ENCODE measurements at regions not wholly inside any gene's neighbourhood (a gene's known extent, or its start where the extent isn't known, plus 50 kb on each side); places are given as distances from the start of the nearest gene placed in this dataset.

- no peak overlapping the region for H3K27ac ChIP-seq (ENCODE audit: insufficient read depth, low read length, poor library complexity, severe bottlenecking)
- Mint-ChIP-seq H3K27me3 (no peaks in the 10 kb centered on the region), H3K36me3 (no peaks in the 10 kb centered on the region), H3K27ac (peak overlapping the region in 1 of 3 donors; percentile 43), H3K4me3 (no peak overlapping the region), H3K4me1 (peaks cover 9 to 22% (median 17%) of the 10 kb centered on the region in 4 donors), H3K9me3 (no peaks in the 10 kb centered on the region)
- H3K36me3 ChIP-seq (ENCODE audit: control insufficient read depth, insufficient read depth, low read length), result no peaks in the 10 kb centered on the region
- no peaks in the 10 kb centered on the region for H3K27me3 ChIP-seq (ENCODE audit: control insufficient read depth, insufficient read depth, low read length)
- no peaks in the 10 kb centered on the region for H3K9me3 ChIP-seq (ENCODE audit: control insufficient read depth in 2 of 2, low read length in 2 of 2)
- ATAC-seq (ENCODE audit: low read depth in 2 of 2) (no peak), DNase-seq (no peak)
- peaks cover 15% of the 10 kb centered on the region for H3K4me1 ChIP-seq (ENCODE audit: control insufficient read depth, insufficient read depth, low read length, poor library complexity, severe bottlenecking)
- no peak overlapping the region for H3K4me3 ChIP-seq (ENCODE audit: low read depth, low read length)
Observed at GRCh38 chr6:11431455-11431937, 106.1 kb upstream of the TMEM170B start.

- no peak overlapping the region for H3K27ac ChIP-seq (ENCODE audit: insufficient read depth, low read length, poor library complexity, severe bottlenecking)
- ATAC-seq (ENCODE audit: low read depth in 2 of 2) (no peak), DNase-seq (no peak)
- Mint-ChIP-seq H3K4me3 (no peak overlapping the region), H3K27ac (peak overlapping the region in 1 of 3 donors; percentile 67), H3K4me1 (peaks cover 9 to 22% (median 17%) of the 10 kb centered on the region in 4 donors), H3K9me3 (no peaks in the 10 kb centered on the region), H3K27me3 (no peaks in the 10 kb centered on the region), H3K36me3 (no peaks in the 10 kb centered on the region)
- H3K27me3 ChIP-seq (ENCODE audit: control insufficient read depth, insufficient read depth, low read length), result no peaks in the 10 kb centered on the region
- H3K36me3 ChIP-seq (ENCODE audit: control insufficient read depth, insufficient read depth, low read length), result no peaks in the 10 kb centered on the region
- H3K4me3 ChIP-seq (ENCODE audit: low read depth, low read length), result no peak overlapping the region
- peaks cover 15% of the 10 kb centered on the region for H3K4me1 ChIP-seq (ENCODE audit: control insufficient read depth, insufficient read depth, low read length, poor library complexity, severe bottlenecking)
- no peaks in the 10 kb centered on the region for H3K9me3 ChIP-seq (ENCODE audit: control insufficient read depth in 2 of 2, low read length in 2 of 2)
Observed at GRCh38 chr6:11430036-11430435, 107.5 kb upstream of the TMEM170B start.

GRCh38 chr6:11429577-11429976 is 108.0 kb upstream of the TMEM170B start:
- Mint-ChIP-seq H3K4me1 (peaks cover 9 to 22% (median 17%) of the 10 kb centered on the region in 4 donors), H3K27ac (peak overlapping the region; percentile 62 to 77 (median 67)), H3K4me3 (no peak overlapping the region), H3K9me3 (no peaks in the 10 kb centered on the region), H3K36me3 (no peaks in the 10 kb centered on the region), H3K27me3 (no peaks in the 10 kb centered on the region)
- no peaks in the 10 kb centered on the region for H3K27me3 ChIP-seq (ENCODE audit: control insufficient read depth, insufficient read depth, low read length)
- no peak overlapping the region for H3K4me3 ChIP-seq (ENCODE audit: low read depth, low read length)
- ATAC-seq (ENCODE audit: low read depth in 2 of 2) (no peak), DNase-seq (peak in 1 of 3 donors; percentile 17)
- no peaks in the 10 kb centered on the region for H3K36me3 ChIP-seq (ENCODE audit: control insufficient read depth, insufficient read depth, low read length)
- peaks cover 15% of the 10 kb centered on the region for H3K4me1 ChIP-seq (ENCODE audit: control insufficient read depth, insufficient read depth, low read length, poor library complexity, severe bottlenecking)
- H3K9me3 ChIP-seq (ENCODE audit: control insufficient read depth in 2 of 2, low read length in 2 of 2), result no peaks in the 10 kb centered on the region
- H3K27ac ChIP-seq (ENCODE audit: insufficient read depth, low read length, poor library complexity, severe bottlenecking), result no peak overlapping the region

- Histone ChIP-seq H3K4me1 (ENCODE audit: control insufficient read depth, insufficient read depth, low read length, poor library complexity, severe bottlenecking) (peaks cover 15% of the 10 kb centered on the region), H3K4me3 (ENCODE audit: low read depth, low read length) (peak overlapping the region; percentile 7), H3K27me3 (ENCODE audit: control insufficient read depth, insufficient read depth, low read length) (no peaks in the 10 kb centered on the region), H3K36me3 (ENCODE audit: control insufficient read depth, insufficient read depth, low read length) (no peaks in the 10 kb centered on the region), H3K27ac (ENCODE audit: insufficient read depth, low read length, poor library complexity, severe bottlenecking) (no peak overlapping the region), H3K9me3 (ENCODE audit: control insufficient read depth in 2 of 2, low read length in 2 of 2) (no peaks in the 10 kb centered on the region)
- Mint-ChIP-seq H3K4me3 (no peak overlapping the region), H3K27ac (peak overlapping the region in 2 of 3 donors; percentile 67 to 77), H3K9me3 (no peaks in the 10 kb centered on the region), H3K36me3 (no peaks in the 10 kb centered on the region), H3K4me1 (peaks cover 9 to 22% (median 17%) of the 10 kb centered on the region in 4 donors), H3K27me3 (no peaks in the 10 kb centered on the region)
- no peak for ATAC-seq (ENCODE audit: low read depth in 2 of 2)
- no peak for DNase-seq
Observed at GRCh38 chr6:11428895-11429294, 108.7 kb upstream of the TMEM170B start.

GRCh38 chr6:11428371-11428770 is 109.2 kb upstream of the TMEM170B start:
- Mint-ChIP-seq H3K4me3 (no peak overlapping the region), H3K4me1 (peaks cover 9 to 22% (median 17%) of the 10 kb centered on the region in 4 donors), H3K36me3 (no peaks in the 10 kb centered on the region), H3K27ac (peak overlapping the region in 2 of 3 donors; percentile 6 to 67), H3K9me3 (no peaks in the 10 kb centered on the region), H3K27me3 (no peaks in the 10 kb centered on the region)
- H3K9me3 ChIP-seq (ENCODE audit: control insufficient read depth in 2 of 2, low read length in 2 of 2), result no peaks in the 10 kb centered on the region
- no peaks in the 10 kb centered on the region for H3K36me3 ChIP-seq (ENCODE audit: control insufficient read depth, insufficient read depth, low read length)
- no peak overlapping the region for H3K27ac ChIP-seq (ENCODE audit: insufficient read depth, low read length, poor library complexity, severe bottlenecking)
- DNase-seq (peak in 1 of 3 donors; percentile 45), ATAC-seq (ENCODE audit: low read depth in 2 of 2) (peak; percentile 38 to 56)
- peak overlapping the region; percentile 7 for H3K4me3 ChIP-seq (ENCODE audit: low read depth, low read length)
- H3K27me3 ChIP-seq (ENCODE audit: control insufficient read depth, insufficient read depth, low read length), result no peaks in the 10 kb centered on the region
- H3K4me1 ChIP-seq (ENCODE audit: control insufficient read depth, insufficient read depth, low read length, poor library complexity, severe bottlenecking), result peaks cover 15% of the 10 kb centered on the region

- no peaks in the 10 kb centered on the region for H3K27me3 Mint-ChIP-seq
- Histone ChIP-seq H3K36me3 (ENCODE audit: control insufficient read depth, insufficient read depth, low read length) (no peaks in the 10 kb centered on the region), H3K4me1 (ENCODE audit: control insufficient read depth, insufficient read depth, low read length, poor library complexity, severe bottlenecking) (peaks cover 15% of the 10 kb centered on the region), H3K27me3 (ENCODE audit: control insufficient read depth, insufficient read depth, low read length) (no peaks in the 10 kb centered on the region), H3K27ac (ENCODE audit: insufficient read depth, low read length, poor library complexity, severe bottlenecking) (no peak overlapping the region), H3K4me3 (ENCODE audit: low read depth, low read length) (no peak overlapping the region), H3K9me3 (ENCODE audit: control insufficient read depth in 2 of 2, low read length in 2 of 2) (no peaks in the 10 kb centered on the region)
- DNase-seq (no peak), ATAC-seq (ENCODE audit: low read depth in 2 of 2) (no peak)
- H3K4me3 Mint-ChIP-seq, result no peak overlapping the region
- H3K9me3 Mint-ChIP-seq, result no peaks in the 10 kb centered on the region
- H3K27ac Mint-ChIP-seq, result peak overlapping the region in 2 of 3 donors; percentile 6 to 67
- peaks cover 9 to 22% (median 17%) of the 10 kb centered on the region in 4 donors for H3K4me1 Mint-ChIP-seq
- H3K36me3 Mint-ChIP-seq, result no peaks in the 10 kb centered on the region
Observed at GRCh38 chr6:11427723-11428245, 109.8 kb upstream of the TMEM170B start.

- no peaks in the 10 kb centered on the region for H3K27me3 Mint-ChIP-seq
- no peak for ATAC-seq (ENCODE audit: low read depth in 2 of 2)
Observed at GRCh38 chr6:11427091-11427722, 110.3 kb upstream of the TMEM170B start.

GRCh38 chr6:11426571-11426970 is 111.0 kb upstream of the TMEM170B start:
- peaks cover 15% of the 10 kb centered on the region for H3K4me1 ChIP-seq (ENCODE audit: control insufficient read depth, insufficient read depth, low read length, poor library complexity, severe bottlenecking)
- DNase-seq, result no peak
- H3K36me3 ChIP-seq (ENCODE audit: control insufficient read depth, insufficient read depth, low read length), result no peaks in the 10 kb centered on the region
- H3K27ac Mint-ChIP-seq, result peak overlapping the region in 1 of 3 donors; percentile 28
- H3K4me3 ChIP-seq (ENCODE audit: low read depth, low read length), result no peak overlapping the region
- no peaks in the 10 kb centered on the region for H3K27me3 ChIP-seq (ENCODE audit: control insufficient read depth, insufficient read depth, low read length)
- no peak for ATAC-seq (ENCODE audit: low read depth in 2 of 2)
- no peaks in the 10 kb centered on the region for H3K27me3 Mint-ChIP-seq
- H3K9me3 Mint-ChIP-seq, result no peaks in the 10 kb centered on the region
- no peaks in the 10 kb centered on the region for H3K9me3 ChIP-seq (ENCODE audit: control insufficient read depth in 2 of 2, low read length in 2 of 2)
- H3K4me3 Mint-ChIP-seq, result no peak overlapping the region
- H3K27ac ChIP-seq (ENCODE audit: insufficient read depth, low read length, poor library complexity, severe bottlenecking), result no peak overlapping the region
- H3K4me1 Mint-ChIP-seq, result peaks cover 9 to 22% (median 18%) of the 10 kb centered on the region in 4 donors
- no peaks in the 10 kb centered on the region for H3K36me3 Mint-ChIP-seq

More at GRCh38 chr6:11427091-11427722, 110.3 kb upstream of the TMEM170B start:
- no peaks in the 10 kb centered on the region for H3K9me3 ChIP-seq (ENCODE audit: control insufficient read depth in 2 of 2, low read length in 2 of 2)
- no peak overlapping the region for H3K4me3 ChIP-seq (ENCODE audit: low read depth, low read length)
- H3K4me1 Mint-ChIP-seq, result peaks cover 9 to 22% (median 17%) of the 10 kb centered on the region in 4 donors
- no peaks in the 10 kb centered on the region for H3K36me3 Mint-ChIP-seq
- H3K27me3 ChIP-seq (ENCODE audit: control insufficient read depth, insufficient read depth, low read length), result no peaks in the 10 kb centered on the region
- no peaks in the 10 kb centered on the region for H3K36me3 ChIP-seq (ENCODE audit: control insufficient read depth, insufficient read depth, low read length)
- H3K27ac ChIP-seq (ENCODE audit: insufficient read depth, low read length, poor library complexity, severe bottlenecking), result no peak overlapping the region
- H3K4me1 ChIP-seq (ENCODE audit: control insufficient read depth, insufficient read depth, low read length, poor library complexity, severe bottlenecking), result peaks cover 15% of the 10 kb centered on the region
- no peaks in the 10 kb centered on the region for H3K9me3 Mint-ChIP-seq
- DNase-seq, result no peak
- peak overlapping the region in 2 of 3 donors; percentile 2 to 28 for H3K27ac Mint-ChIP-seq
- no peak overlapping the region for H3K4me3 Mint-ChIP-seq

Data from CD4-positive, CD25-positive, alpha-beta regulatory T cell (primary cell).